ENCODE measurements at regions not wholly inside any gene's neighbourhood (a gene's known extent, or its start where the extent isn't known, plus 50 kb on each side); places are given as distances from the start of the nearest gene placed in this dataset.
"Not testable (repeated sequence)": the region's sequence is repeated elsewhere in the genome, so short reads cannot be mapped to it uniquely, and the experiment has no call there.

DNA sequence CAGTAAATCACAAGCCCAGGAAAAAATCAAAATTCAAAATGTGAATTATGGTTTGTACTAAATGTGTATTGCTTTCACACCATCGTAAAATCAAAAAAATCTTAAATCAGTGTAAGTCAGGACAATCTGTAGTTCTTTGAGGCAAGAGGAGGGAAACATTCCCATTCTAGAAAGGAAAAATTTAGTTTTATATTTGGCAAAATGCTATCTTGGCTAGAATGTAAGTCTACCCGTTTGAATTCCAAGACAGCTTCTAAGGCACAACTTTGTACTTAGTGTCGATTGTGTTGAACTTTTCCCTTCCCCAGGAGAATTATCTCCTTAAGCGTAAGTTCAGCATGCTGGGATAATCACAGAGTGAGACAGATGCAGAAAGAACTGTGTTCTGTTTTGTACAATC lies 638.2 kb upstream of the LRRTM1 start:
- H4K20me1 ChIP-seq (ENCODE audit: insufficient read depth, low read length) = no peaks in the 10 kb centered on the region
- no peaks in the 10 kb centered on the region for H3K27me3 ChIP-seq (ENCODE audit: insufficient read depth, low read length, poor library complexity)
- H3K4me1 ChIP-seq (ENCODE audit: insufficient read depth, low read length) = no peaks in the 10 kb centered on the region
- H3K9me3 ChIP-seq (ENCODE audit: insufficient read depth, low read length, severe bottlenecking) = no peaks in the 10 kb centered on the region
- no peak overlapping the region for H3K9ac ChIP-seq (ENCODE audit: low read depth, low read length)
- H3K4me2 ChIP-seq (ENCODE audit: insufficient read depth, low read length) = no peak overlapping the region
- no peak for TF ChIP-seq EZH2 (IDR thresholded peaks at IDR 0.05; ENCODE audit: borderline replicate concordance, low read depth, low read length, severe bottlenecking)
- TF ChIP-seq, protein P1, sequence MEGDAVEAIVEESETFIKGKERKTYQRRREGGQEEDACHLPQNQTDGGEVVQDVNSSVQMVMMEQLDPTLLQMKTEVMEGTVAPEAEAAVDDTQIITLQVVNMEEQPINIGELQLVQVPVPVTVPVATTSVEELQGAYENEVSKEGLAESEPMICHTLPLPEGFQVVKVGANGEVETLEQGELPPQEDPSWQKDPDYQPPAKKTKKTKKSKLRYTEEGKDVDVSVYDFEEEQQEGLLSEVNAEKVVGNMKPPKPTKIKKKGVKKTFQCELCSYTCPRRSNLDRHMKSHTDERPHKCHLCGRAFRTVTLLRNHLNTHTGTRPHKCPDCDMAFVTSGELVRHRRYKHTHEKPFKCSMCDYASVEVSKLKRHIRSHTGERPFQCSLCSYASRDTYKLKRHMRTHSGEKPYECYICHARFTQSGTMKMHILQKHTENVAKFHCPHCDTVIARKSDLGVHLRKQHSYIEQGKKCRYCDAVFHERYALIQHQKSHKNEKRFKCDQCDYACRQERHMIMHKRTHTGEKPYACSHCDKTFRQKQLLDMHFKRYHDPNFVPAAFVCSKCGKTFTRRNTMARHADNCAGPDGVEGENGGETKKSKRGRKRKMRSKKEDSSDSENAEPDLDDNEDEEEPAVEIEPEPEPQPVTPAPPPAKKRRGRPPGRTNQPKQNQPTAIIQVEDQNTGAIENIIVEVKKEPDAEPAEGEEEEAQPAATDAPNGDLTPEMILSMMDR (IDR thresholded peaks at IDR 0.05; ENCODE audit: borderline replicate concordance, extremely low read depth, low read length, poor library complexity, severe bottlenecking) = no peak
- DNase-seq (no peak), ATAC-seq (ENCODE audit: insufficient read depth, low read depth) (no peak)
- no peak overlapping the region for H2AFZ ChIP-seq (ENCODE audit: low read depth, low read length)
- no peaks in the 10 kb centered on the region for H3K79me2 ChIP-seq (ENCODE audit: insufficient read depth, low read length)
- no peaks in the 10 kb centered on the region for H3K36me3 ChIP-seq (ENCODE audit: insufficient read depth, low read length)
- no peak overlapping the region for H3K27ac ChIP-seq (ENCODE audit: low read length)
- no peak overlapping the region for H3K4me3 ChIP-seq (ENCODE audit: low read depth in 1 of 2, low read length in 2 of 2)

DNA sequence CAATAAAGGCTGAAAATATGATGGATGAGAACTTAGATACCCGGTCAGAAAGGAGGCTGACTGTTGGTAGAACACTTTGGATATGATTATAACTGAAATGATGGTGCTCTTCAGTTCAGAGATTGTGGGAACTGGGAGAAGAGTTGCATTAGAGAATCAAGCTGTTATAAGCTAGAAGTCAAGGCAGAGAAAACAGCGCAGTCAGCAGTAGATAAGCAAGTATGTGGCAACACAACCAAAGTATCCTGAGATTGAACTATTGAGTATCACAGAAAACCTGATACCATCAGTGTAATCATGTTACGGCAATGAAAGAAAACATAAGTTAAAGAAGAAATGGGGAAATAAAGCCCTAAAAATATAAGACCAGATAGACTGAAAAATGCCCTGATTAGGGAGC lies 633.9 kb upstream of the LRRTM1 start:
- H3K79me2 ChIP-seq (ENCODE audit: insufficient read depth, low read length) = no peaks in the 10 kb centered on the region
- H3K27ac ChIP-seq (ENCODE audit: low read length) = no peak overlapping the region
- DNase-seq = no peak
- H3K4me3 ChIP-seq (ENCODE audit: low read depth in 1 of 2, low read length in 2 of 2) = no peak overlapping the region
- ATAC-seq (ENCODE audit: insufficient read depth, low read depth) = no peak
- H3K36me3 ChIP-seq (ENCODE audit: insufficient read depth, low read length) = no peaks in the 10 kb centered on the region
- H3K9me3 ChIP-seq (ENCODE audit: insufficient read depth, low read length, severe bottlenecking) = no peaks in the 10 kb centered on the region
- no peak overlapping the region for H3K9ac ChIP-seq (ENCODE audit: low read depth, low read length)
- H4K20me1 ChIP-seq (ENCODE audit: insufficient read depth, low read length) = no peaks in the 10 kb centered on the region
- H3K4me2 ChIP-seq (ENCODE audit: insufficient read depth, low read length) = no peak overlapping the region
- H3K4me1 ChIP-seq (ENCODE audit: insufficient read depth, low read length) = no peaks in the 10 kb centered on the region
- no peak overlapping the region for H2AFZ ChIP-seq (ENCODE audit: low read depth, low read length)
- H3K27me3 ChIP-seq (ENCODE audit: insufficient read depth, low read length, poor library complexity) = no peaks in the 10 kb centered on the region
- TF ChIP-seq, protein P1 (IDR thresholded peaks at IDR 0.05; ENCODE audit: borderline replicate concordance, extremely low read depth, low read length, poor library complexity, severe bottlenecking) = no peak
- no peak for TF ChIP-seq EZH2 (IDR thresholded peaks at IDR 0.05; ENCODE audit: borderline replicate concordance, low read depth, low read length, severe bottlenecking)

DNA sequence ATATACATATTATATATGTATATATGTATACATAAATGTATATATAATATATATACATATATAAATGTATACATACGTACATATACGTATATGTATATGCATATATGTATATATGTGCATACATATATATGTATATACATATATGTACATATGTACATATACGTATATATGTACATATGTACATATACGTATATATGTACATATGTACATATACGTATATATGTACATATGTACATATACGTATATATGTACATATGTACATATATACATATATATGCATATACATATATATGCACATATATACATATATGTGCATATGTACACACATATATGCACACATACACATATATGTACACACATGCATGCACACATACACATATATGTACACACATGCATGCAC lies 627.3 kb upstream of the LRRTM1 start:
- not testable (repeated sequence) for H2AFZ ChIP-seq (ENCODE audit: low read depth, low read length); H3K27ac ChIP-seq (ENCODE audit: low read length); ATAC-seq (ENCODE audit: insufficient read depth, low read depth); H3K9ac ChIP-seq (ENCODE audit: low read depth, low read length); DNase-seq; H3K4me3 ChIP-seq (ENCODE audit: low read depth in 1 of 2, low read length in 2 of 2); H3K4me1 ChIP-seq (ENCODE audit: insufficient read depth, low read length); H4K20me1 ChIP-seq (ENCODE audit: insufficient read depth, low read length); H3K79me2 ChIP-seq (ENCODE audit: insufficient read depth, low read length); H3K27me3 ChIP-seq (ENCODE audit: insufficient read depth, low read length, poor library complexity); H3K4me2 ChIP-seq (ENCODE audit: insufficient read depth, low read length); H3K36me3 ChIP-seq (ENCODE audit: insufficient read depth, low read length)
- peaks cover 11% of the 10 kb centered on the region for H3K9me3 ChIP-seq (ENCODE audit: insufficient read depth, low read length, severe bottlenecking)

DNA sequence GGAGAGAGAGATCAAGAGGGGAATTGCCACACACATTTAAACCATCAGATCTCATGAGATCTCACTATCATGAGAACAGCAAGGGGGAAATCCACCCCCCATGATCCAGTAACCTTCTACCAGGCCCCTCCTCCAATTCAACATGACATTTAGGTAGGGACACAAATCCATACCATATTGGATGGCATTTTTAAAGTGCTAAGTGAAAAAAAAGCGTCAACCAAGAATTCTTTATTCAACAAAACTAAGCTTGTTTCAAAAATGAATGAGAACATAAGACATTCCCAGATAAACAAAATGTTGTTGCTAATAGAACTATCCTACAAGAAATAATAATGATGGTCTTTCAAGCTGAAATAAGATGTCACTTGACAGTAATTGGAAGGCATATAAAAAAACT lies 626.2 kb upstream of the LRRTM1 start:
- Histone ChIP-seq H2AFZ (ENCODE audit: low read depth, low read length) (no peak overlapping the region), H3K4me1 (ENCODE audit: insufficient read depth, low read length) (no peaks in the 10 kb centered on the region), H3K79me2 (ENCODE audit: insufficient read depth, low read length) (no peaks in the 10 kb centered on the region), H3K27ac (ENCODE audit: low read length) (no peak overlapping the region), H3K9ac (ENCODE audit: low read depth, low read length) (no peak overlapping the region), H3K4me2 (ENCODE audit: insufficient read depth, low read length) (no peak overlapping the region), H3K9me3 (ENCODE audit: insufficient read depth, low read length, severe bottlenecking) (peaks cover 11% of the 10 kb centered on the region), H3K4me3 (ENCODE audit: low read depth in 1 of 2, low read length in 2 of 2) (no peak overlapping the region), H3K36me3 (ENCODE audit: insufficient read depth, low read length) (no peaks in the 10 kb centered on the region), H3K27me3 (ENCODE audit: insufficient read depth, low read length, poor library complexity) (no peaks in the 10 kb centered on the region), H4K20me1 (ENCODE audit: insufficient read depth, low read length) (no peaks in the 10 kb centered on the region)
- ATAC-seq (ENCODE audit: insufficient read depth, low read depth) (no peak), DNase-seq (no peak)
- no peak for TF ChIP-seq EZH2 (IDR thresholded peaks at IDR 0.05; ENCODE audit: borderline replicate concordance, low read depth, low read length, severe bottlenecking)
- TF ChIP-seq, protein P1 (IDR thresholded peaks at IDR 0.05; ENCODE audit: borderline replicate concordance, extremely low read depth, low read length, poor library complexity, severe bottlenecking) = no peak
